ENCODE measurements at regions not wholly inside any gene's neighbourhood (a gene's known extent, or its start where the extent isn't known, plus 50 kb on each side); places are given as distances from the start of the nearest gene placed in this dataset.

- no peaks in the 10 kb centered on the region for H3K36me3 ChIP-seq
- no peak for DNase-seq
- no peak overlapping the region for H3K4me3 ChIP-seq
- TF ChIP-seq, protein P1, sequence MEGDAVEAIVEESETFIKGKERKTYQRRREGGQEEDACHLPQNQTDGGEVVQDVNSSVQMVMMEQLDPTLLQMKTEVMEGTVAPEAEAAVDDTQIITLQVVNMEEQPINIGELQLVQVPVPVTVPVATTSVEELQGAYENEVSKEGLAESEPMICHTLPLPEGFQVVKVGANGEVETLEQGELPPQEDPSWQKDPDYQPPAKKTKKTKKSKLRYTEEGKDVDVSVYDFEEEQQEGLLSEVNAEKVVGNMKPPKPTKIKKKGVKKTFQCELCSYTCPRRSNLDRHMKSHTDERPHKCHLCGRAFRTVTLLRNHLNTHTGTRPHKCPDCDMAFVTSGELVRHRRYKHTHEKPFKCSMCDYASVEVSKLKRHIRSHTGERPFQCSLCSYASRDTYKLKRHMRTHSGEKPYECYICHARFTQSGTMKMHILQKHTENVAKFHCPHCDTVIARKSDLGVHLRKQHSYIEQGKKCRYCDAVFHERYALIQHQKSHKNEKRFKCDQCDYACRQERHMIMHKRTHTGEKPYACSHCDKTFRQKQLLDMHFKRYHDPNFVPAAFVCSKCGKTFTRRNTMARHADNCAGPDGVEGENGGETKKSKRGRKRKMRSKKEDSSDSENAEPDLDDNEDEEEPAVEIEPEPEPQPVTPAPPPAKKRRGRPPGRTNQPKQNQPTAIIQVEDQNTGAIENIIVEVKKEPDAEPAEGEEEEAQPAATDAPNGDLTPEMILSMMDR (IDR thresholded peaks at IDR 0.05) = no peak
- no peaks in the 10 kb centered on the region for H3K4me1 ChIP-seq
- no peaks in the 10 kb centered on the region for H3K27me3 ChIP-seq
- no peaks in the 10 kb centered on the region for H3K9me3 ChIP-seq
- intact Hi-C loops (cut with DNase I) = no loop called here
- no peak overlapping the region for H3K9ac ChIP-seq (ENCODE audit: low read depth in 2 of 2, low read length in 2 of 2)
- H3K27ac ChIP-seq = no peak overlapping the region
Measured at GRCh38 chr10:36573246-36573645, 552.2 kb upstream of the ANKRD30A start.

- Histone ChIP-seq H3K9me3 (no peaks in the 10 kb centered on the region), H3K9ac (ENCODE audit: low read depth in 2 of 2, low read length in 2 of 2) (no peak overlapping the region), H3K4me1 (no peaks in the 10 kb centered on the region), H3K4me3 (no peak overlapping the region), H3K27ac (no peak overlapping the region), H3K27me3 (no peaks in the 10 kb centered on the region), H3K36me3 (no peaks in the 10 kb centered on the region)
- TF ChIP-seq, protein P1 (IDR thresholded peaks at IDR 0.05) = no peak
- intact Hi-C loops (cut with DNase I) = no loop called here
- no peak for DNase-seq
Measured at GRCh38 chr10:36564433-36564832, 561.0 kb upstream of the ANKRD30A start.

GRCh38 chr10:36559412-36560400 lies 565.7 kb upstream of the ANKRD30A start:
- Histone ChIP-seq H3K9ac (ENCODE audit: low read depth in 2 of 2, low read length in 2 of 2) (no peak overlapping the region), H3K36me3 (no peaks in the 10 kb centered on the region), H3K4me1 (no peaks in the 10 kb centered on the region), H3K27me3 (no peaks in the 10 kb centered on the region), H3K27ac (no peak overlapping the region), H3K4me3 (no peak overlapping the region), H3K9me3 (no peaks in the 10 kb centered on the region)
- TF ChIP-seq, protein P1 (IDR thresholded peaks at IDR 0.05) = no peak
- DNase-seq = no peak
- intact Hi-C loops (cut with DNase I) = no loop called here

- TF ChIP-seq, protein P1 (IDR thresholded peaks at IDR 0.05) = no peak
- Histone ChIP-seq H3K27ac (no peak overlapping the region), H3K4me1 (no peaks in the 10 kb centered on the region), H3K36me3 (no peaks in the 10 kb centered on the region), H3K27me3 (no peaks in the 10 kb centered on the region), H3K9ac (ENCODE audit: low read depth in 2 of 2, low read length in 2 of 2) (no peak overlapping the region), H3K4me3 (no peak overlapping the region), H3K9me3 (no peaks in the 10 kb centered on the region)
- DNase-seq = no peak
- intact Hi-C loops (cut with DNase I) = no loop called here
Measured at GRCh38 chr10:36556468-36556867, 568.9 kb upstream of the ANKRD30A start.

DNA sequence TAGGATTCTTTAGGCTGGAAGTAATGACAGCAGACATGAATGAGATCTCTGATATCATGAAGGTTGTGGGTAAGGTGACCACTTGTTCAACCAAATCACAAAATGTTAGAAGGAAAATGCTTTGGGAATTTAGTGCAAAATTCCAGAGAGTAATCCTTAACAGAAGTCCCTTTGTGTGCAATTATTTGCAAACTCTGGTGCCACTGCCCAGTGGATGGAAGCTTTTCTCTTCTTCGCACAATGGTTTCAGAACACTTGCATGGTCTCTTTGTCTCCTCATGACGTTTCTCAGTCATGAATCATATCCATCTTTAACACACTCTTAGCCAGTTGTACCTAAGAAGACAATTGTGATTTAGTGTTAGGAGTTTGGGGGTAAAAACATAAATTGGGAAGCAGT lies 570.4 kb upstream of the ANKRD30A start:
- TF ChIP-seq, protein P1 (IDR thresholded peaks at IDR 0.05) = no peak
- no peak overlapping the region for H3K27ac ChIP-seq
- no peaks in the 10 kb centered on the region for H3K27me3 ChIP-seq
- H3K9me3 ChIP-seq = no peaks in the 10 kb centered on the region
- no peaks in the 10 kb centered on the region for H3K36me3 ChIP-seq
- intact Hi-C loops (cut with DNase I) = no loop called here
- DNase-seq = no peak
- H3K9ac ChIP-seq (ENCODE audit: low read depth in 2 of 2, low read length in 2 of 2) = no peak overlapping the region
- no peaks in the 10 kb centered on the region for H3K4me1 ChIP-seq
- H3K4me3 ChIP-seq = no peak overlapping the region
